Body of pancreas (tissue), 4 donors: ENCODE measurements at regions not wholly inside any gene's neighbourhood (a gene's known extent, or its start where the extent isn't known, plus 50 kb on each side); places are given as distances from the start of the nearest gene placed in this dataset.
A peak's percentile ranks its signal among the peaks of the same experiment; 100 is the strongest.

Experiments
- POLR2A ChIP-seq, 3 donors: fragments of 450-650 bp; IDR thresholded peaks; one replicate each; pipeline ENCODE4 v1.6.1; 2016; ENCODE audit warnings: antibody characterized with exemption in 3 of 3, mild to moderate bottlenecking in 2 of 3
- TF ChIP-seq, protein P1 (sequence below), 7 experiments: fragments of 450-650 bp in 4 of 7; fragments of 200-600 bp in 3 of 7; sonication (generic) in 3 of 7; IDR thresholded peaks; one replicate each; pipeline ENCODE4 v1.5.1; 2016 to 2019; ENCODE audit warnings: antibody characterized with exemption in 7 of 7

DNA sequence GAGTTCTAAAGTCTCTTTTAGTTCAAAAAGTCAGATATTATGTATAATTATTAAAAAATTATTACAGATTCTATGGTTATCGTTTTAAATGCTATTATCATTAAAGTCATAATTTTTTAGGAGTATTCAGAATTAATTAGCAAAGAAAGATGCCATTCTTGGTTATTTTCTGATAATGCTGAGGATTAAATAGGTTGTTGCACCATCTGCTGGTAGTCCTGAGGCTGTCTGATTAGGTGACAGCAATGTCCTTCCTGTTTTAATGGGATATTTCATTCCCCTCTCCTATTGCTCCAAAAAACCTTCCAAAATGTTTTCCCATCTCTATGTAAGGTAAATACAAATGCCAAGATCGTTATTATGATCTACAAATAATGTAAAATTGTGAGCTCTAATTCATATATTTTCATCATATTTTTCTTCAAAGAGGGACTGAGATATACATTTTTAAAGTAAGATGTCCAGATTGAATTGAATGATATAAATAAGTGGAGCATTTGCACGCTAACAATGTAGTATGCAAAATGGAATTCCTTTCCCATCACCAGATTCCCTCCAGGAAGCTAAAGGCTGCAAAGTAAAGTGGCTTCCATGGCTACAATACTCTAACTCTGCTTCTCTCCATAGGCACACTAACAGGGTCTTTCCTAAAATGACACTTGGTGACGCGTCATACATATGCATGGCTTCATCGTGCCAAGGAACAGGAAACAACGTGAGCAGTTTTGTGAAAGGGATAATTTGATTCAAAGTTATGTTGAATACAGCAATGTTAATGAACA lies 58.8 kb upstream of the AKR1E2 start:
- no peak for TF ChIP-seq POLR2A (IDR thresholded peaks at IDR 0.05)
- TF ChIP-seq, protein P1, sequence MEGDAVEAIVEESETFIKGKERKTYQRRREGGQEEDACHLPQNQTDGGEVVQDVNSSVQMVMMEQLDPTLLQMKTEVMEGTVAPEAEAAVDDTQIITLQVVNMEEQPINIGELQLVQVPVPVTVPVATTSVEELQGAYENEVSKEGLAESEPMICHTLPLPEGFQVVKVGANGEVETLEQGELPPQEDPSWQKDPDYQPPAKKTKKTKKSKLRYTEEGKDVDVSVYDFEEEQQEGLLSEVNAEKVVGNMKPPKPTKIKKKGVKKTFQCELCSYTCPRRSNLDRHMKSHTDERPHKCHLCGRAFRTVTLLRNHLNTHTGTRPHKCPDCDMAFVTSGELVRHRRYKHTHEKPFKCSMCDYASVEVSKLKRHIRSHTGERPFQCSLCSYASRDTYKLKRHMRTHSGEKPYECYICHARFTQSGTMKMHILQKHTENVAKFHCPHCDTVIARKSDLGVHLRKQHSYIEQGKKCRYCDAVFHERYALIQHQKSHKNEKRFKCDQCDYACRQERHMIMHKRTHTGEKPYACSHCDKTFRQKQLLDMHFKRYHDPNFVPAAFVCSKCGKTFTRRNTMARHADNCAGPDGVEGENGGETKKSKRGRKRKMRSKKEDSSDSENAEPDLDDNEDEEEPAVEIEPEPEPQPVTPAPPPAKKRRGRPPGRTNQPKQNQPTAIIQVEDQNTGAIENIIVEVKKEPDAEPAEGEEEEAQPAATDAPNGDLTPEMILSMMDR (IDR thresholded peaks at IDR 0.05) = peak in 6 of 7 experiments; percentile 34 to 77 (median 58)
